Pons (tissue), 1 donor: ENCODE measurements at regions not wholly inside any gene's neighbourhood (a gene's known extent, or its start where the extent isn't known, plus 50 kb on each side); places are given as distances from the start of the nearest gene placed in this dataset.
"Not testable (repeated sequence)": the region's sequence is repeated elsewhere in the genome, so short reads cannot be mapped to it uniquely, and the experiment has no call there.

Source experiments
- DNase-seq: peaks from one replicate; pipeline ENCODE4 v3.0.0-alpha.2; 2016; ENCODE audit warnings: low spot score

GRCh38 chr2:11877764-11878163 is 131.3 kb downstream of the LPIN1 start:
- no peak for DNase-seq

- DNase-seq, result not testable (repeated sequence)
Measured at GRCh38 chr2:11885253-11885652, 138.8 kb downstream of the LPIN1 start.

- not testable (repeated sequence) for DNase-seq
Measured at GRCh38 chr2:11886899-11887298, 140.5 kb downstream of the LPIN1 start.

GRCh38 chr2:11889101-11889850 is 142.8 kb downstream of the LPIN1 start:
- no peak for DNase-seq

GRCh38 chr2:11889854-11890253 is 143.4 kb downstream of the LPIN1 start:
- DNase-seq, result no peak

GRCh38 chr2:11891028-11891427 is 144.6 kb downstream of the LPIN1 start:
- DNase-seq, result no peak

- DNase-seq, result no peak
Measured at GRCh38 chr2:11891671-11892440, 145.4 kb downstream of the LPIN1 start.

- no peak for DNase-seq
Measured at GRCh38 chr2:11896386-11896785, 150.0 kb downstream of the LPIN1 start.

GRCh38 chr2:11898576-11898975 is 152.1 kb downstream of the LPIN1 start:
- DNase-seq, result no peak

GRCh38 chr2:11899264-11899818 is 152.9 kb downstream of the LPIN1 start:
- no peak for DNase-seq

- DNase-seq, result not testable (repeated sequence)
Measured at GRCh38 chr2:11900891-11901290, 154.5 kb downstream of the LPIN1 start.

GRCh38 chr2:11901351-11902069 is 155.1 kb downstream of the LPIN1 start:
- DNase-seq, result no peak

GRCh38 chr2:11903085-11903606 is 156.7 kb downstream of the LPIN1 start:
- no peak for DNase-seq

GRCh38 chr2:11904029-11904428 is 157.6 kb downstream of the LPIN1 start:
- no peak for DNase-seq

- DNase-seq, result no peak
Measured at GRCh38 chr2:11904941-11905340, 158.5 kb downstream of the LPIN1 start.

GRCh38 chr2:11907190-11907589 is 160.8 kb downstream of the LPIN1 start:
- peak; percentile 17 for DNase-seq

GRCh38 chr2:11910971-11911370 is 164.5 kb downstream of the LPIN1 start:
- DNase-seq, result no peak

GRCh38 chr2:11912980-11913379 is 166.5 kb downstream of the LPIN1 start:
- DNase-seq, result no peak

GRCh38 chr2:11914455-11914854 is 168.0 kb downstream of the LPIN1 start:
- no peak for DNase-seq

GRCh38 chr2:11915650-11916049 is 169.2 kb downstream of the LPIN1 start:
- no peak for DNase-seq

- no peak for DNase-seq
Measured at GRCh38 chr2:11919953-11920352, 173.5 kb downstream of the LPIN1 start.

- no peak for DNase-seq
Measured at GRCh38 chr2:11920993-11921583, 174.7 kb downstream of the LPIN1 start.
